DND-41 (cell line): ENCODE measurements at regions not wholly inside any gene's neighbourhood (a gene's known extent, or its start where the extent isn't known, plus 50 kb on each side); places are given as distances from the start of the nearest gene placed in this dataset.

Source experiments
- ATAC-seq: fragments of 200-7000 bp; cut with Tn5 transposase; 3 replicates; pipeline ENCODE4 v1.9.1; 2021; ENCODE audit warnings: low read depth; ENCODE audit not compliant: insufficient read depth
- DNase-seq: peaks from one replicate; pipeline ENCODE4 v3.0.0-alpha.2; 2020
- H2AFZ ChIP-seq: 2 replicates; pipeline ENCODE4 v1.6.0; 2012; ENCODE audit warnings: low read depth, low read length
- H3K27ac ChIP-seq: 2 replicates; pipeline ENCODE4 v1.5.1; 2012; ENCODE audit warnings: low read length, inconsistent platforms
- H3K27me3 ChIP-seq: fragments of 200-600 bp; sonication (generic); 2 replicates; pipeline ENCODE4 v1.6.0; 2012; ENCODE audit warnings: low read length, mild to moderate bottlenecking, inconsistent platforms; ENCODE audit not compliant: insufficient read depth, poor library complexity
- H3K36me3 ChIP-seq: 2 replicates; pipeline ENCODE4 v1.5.1; 2012; ENCODE audit warnings: low read length, inconsistent platforms; ENCODE audit not compliant: insufficient read depth
- H3K4me1 ChIP-seq: 2 replicates; pipeline ENCODE4 v1.5.1; 2012; ENCODE audit warnings: mild to moderate bottlenecking, low read length; ENCODE audit not compliant: insufficient read depth
- H3K4me2 ChIP-seq: 2 replicates; pipeline ENCODE4 v1.6.0; 2012; ENCODE audit warnings: mild to moderate bottlenecking, moderate library complexity, low read length, inconsistent platforms; ENCODE audit not compliant: insufficient read depth
- H3K4me3 ChIP-seq, 2 experiments: fragments of 200-600 bp in 1 of 2; shearing (Covaris generic) in 1 of 2; 2 replicates each; pipeline ENCODE4 v1.5.1; 2012 to 2016; ENCODE audit warnings: inconsistent platforms in 2 of 2, low read length in 2 of 2, mild to moderate bottlenecking in 2 of 2, low read depth in 1 of 2, moderate library complexity in 1 of 2
- H3K79me2 ChIP-seq: 2 replicates; pipeline ENCODE4 v1.6.0; 2012; ENCODE audit warnings: low read length, inconsistent platforms; ENCODE audit not compliant: insufficient read depth
- H3K9ac ChIP-seq: 2 replicates; pipeline ENCODE4 v1.6.0; 2012; ENCODE audit warnings: low read depth, mild to moderate bottlenecking, inconsistent platforms, low read length, moderate library complexity
- H3K9me3 ChIP-seq: 2 replicates; pipeline ENCODE4 v1.5.1; 2012; ENCODE audit warnings: low read length, moderate library complexity, mild to moderate bottlenecking, inconsistent platforms; ENCODE audit not compliant: insufficient read depth, severe bottlenecking
- H4K20me1 ChIP-seq: 2 replicates; pipeline ENCODE4 v1.6.0; 2012; ENCODE audit warnings: low read length; ENCODE audit not compliant: insufficient read depth
- CTCF ChIP-seq: IDR thresholded peaks from 2 replicates; pipeline ENCODE4 v1.5.1; 2012; ENCODE audit warnings: borderline replicate concordance, low read length, moderate library complexity, mild to moderate bottlenecking; ENCODE audit not compliant: poor library complexity, severe bottlenecking; ENCODE audit errors: extremely low read depth
- EZH2 ChIP-seq: IDR thresholded peaks from 3 replicates; pipeline ENCODE4 v1.6.1; 2012; ENCODE audit warnings: borderline replicate concordance, low read depth, mild to moderate bottlenecking, moderate library complexity, low read length, inconsistent platforms; ENCODE audit not compliant: severe bottlenecking

GRCh38 chr5:98593418-98593817, 180.0 kb upstream of the RGMB start:
- H3K27ac ChIP-seq = peak overlapping the region; percentile 52; the same call in 1 of the 2 replicates
- TF ChIP-seq CTCF (no peak), EZH2 (no peak)
- H3K4me3 ChIP-seq = no peak overlapping the region
- no peaks in the 10 kb centered on the region for H3K79me2 ChIP-seq
- no peak overlapping the region for H2AFZ ChIP-seq
- peaks cover 2% of the 10 kb centered on the region for H3K9me3 ChIP-seq
- no peaks in the 10 kb centered on the region for H3K27me3 ChIP-seq
- ATAC-seq = no peak
- no peaks in the 10 kb centered on the region for H3K36me3 ChIP-seq
- no peaks in the 10 kb centered on the region for H4K20me1 ChIP-seq
- H3K4me1 ChIP-seq = peaks cover 12% of the 10 kb centered on the region
- DNase-seq = no peak
- H3K4me2 ChIP-seq = no peak overlapping the region
- no peak overlapping the region for H3K9ac ChIP-seq

- DNase-seq (no peak), ATAC-seq (no peak)
- no peak overlapping the region for H2AFZ ChIP-seq
Observed at GRCh38 chr5:98594098-98594497, 179.4 kb upstream of the RGMB start.

GRCh38 chr5:98599016-98599415, 174.4 kb upstream of the RGMB start:
- TF ChIP-seq EZH2 (no peak), CTCF (no peak)
- DNase-seq (no peak), ATAC-seq (no peak)
- peaks cover 3% of the 10 kb centered on the region for H3K9me3 ChIP-seq
- no peaks in the 10 kb centered on the region for H3K4me1 ChIP-seq
- H3K36me3 ChIP-seq = no peaks in the 10 kb centered on the region
- H3K9ac ChIP-seq = no peak overlapping the region
- no peaks in the 10 kb centered on the region for H4K20me1 ChIP-seq
- no peak overlapping the region for H3K4me2 ChIP-seq
- H3K4me3 ChIP-seq = no peak overlapping the region
- H2AFZ ChIP-seq = no peak overlapping the region
- no peaks in the 10 kb centered on the region for H3K79me2 ChIP-seq
- H3K27me3 ChIP-seq = no peaks in the 10 kb centered on the region
- no peak overlapping the region for H3K27ac ChIP-seq

More at GRCh38 chr5:98594098-98594497, 179.4 kb upstream of the RGMB start:
- no peak for TF ChIP-seq CTCF
- no peak for TF ChIP-seq EZH2
- Histone ChIP-seq H3K27me3 (no peaks in the 10 kb centered on the region), H4K20me1 (no peaks in the 10 kb centered on the region), H3K9me3 (peaks cover 2% of the 10 kb centered on the region), H3K36me3 (no peaks in the 10 kb centered on the region), H3K4me2 (no peak overlapping the region), H3K79me2 (no peaks in the 10 kb centered on the region), H3K4me1 (peaks cover 12% of the 10 kb centered on the region), H3K9ac (no peak overlapping the region), H3K4me3 (no peak overlapping the region), H3K27ac (no peak overlapping the region)
